Ishikawa (cell line): ENCODE measurements at regions not wholly inside any gene's neighbourhood (a gene's known extent, or its start where the extent isn't known, plus 50 kb on each side); places are given as distances from the start of the nearest gene placed in this dataset.

Experiments
- CEBPB ChIP-seq: IDR thresholded peaks from 2 replicates; pipeline ENCODE4 v1.6.1; 2012
- CREB1 ChIP-seq: IDR thresholded peaks from 2 replicates; pipeline ENCODE4 v1.6.1; 2012; ENCODE audit warnings: low read depth
- EGR1 ChIP-seq: IDR thresholded peaks from 2 replicates; pipeline ENCODE4 v1.6.1; 2012
- EP300 ChIP-seq: IDR thresholded peaks from 2 replicates; pipeline ENCODE4 v1.6.1; 2012; ENCODE audit warnings: borderline replicate concordance
- FOXM1 ChIP-seq: IDR thresholded peaks from 2 replicates; pipeline ENCODE4 v1.6.1; 2012; ENCODE audit warnings: low read depth, borderline replicate concordance
- NFIC ChIP-seq: IDR thresholded peaks from 2 replicates; pipeline ENCODE4 v1.6.1; 2012
- RAD21 ChIP-seq: IDR thresholded peaks from 2 replicates; pipeline ENCODE4 v1.6.1; 2012; ENCODE audit warnings: low read depth
- REST ChIP-seq: IDR thresholded peaks from 2 replicates; pipeline ENCODE4 v1.6.1; 2012; ENCODE audit warnings: low read depth, mild to moderate bottlenecking
- TAF1 ChIP-seq: IDR thresholded peaks from 2 replicates; pipeline ENCODE4 v1.6.1; 2012; ENCODE audit warnings: low read depth, mild to moderate bottlenecking
- TCF12 ChIP-seq: IDR thresholded peaks from 2 replicates; pipeline ENCODE4 v1.6.1; 2012; ENCODE audit warnings: low read depth
- TEAD4 ChIP-seq: IDR thresholded peaks from 2 replicates; pipeline ENCODE4 v1.6.1; 2012
- USF1 ChIP-seq: IDR thresholded peaks from 2 replicates; pipeline ENCODE4 v1.6.1; 2012
- YY1 ChIP-seq: IDR thresholded peaks from 2 replicates; pipeline ENCODE4 v1.6.1; 2012; ENCODE audit warnings: low read depth
- ZBTB7A ChIP-seq: IDR thresholded peaks from 2 replicates; pipeline ENCODE4 v1.6.1; 2012; ENCODE audit warnings: low read depth
- TF ChIP-seq, protein P1 (sequence below): IDR thresholded peaks from 2 replicates; pipeline ENCODE4 v1.6.1; 2012

GRCh38 chr2:215769246-215769645 is 244.1 kb downstream of the MREG start:
- no peak for TF ChIP-seq FOXM1
- TF ChIP-seq, protein P1, sequence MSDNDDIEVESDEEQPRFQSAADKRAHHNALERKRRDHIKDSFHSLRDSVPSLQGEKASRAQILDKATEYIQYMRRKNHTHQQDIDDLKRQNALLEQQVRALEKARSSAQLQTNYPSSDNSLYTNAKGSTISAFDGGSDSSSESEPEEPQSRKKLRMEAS, result no peak
- no peak for TF ChIP-seq EGR1
- no peak for TF ChIP-seq REST
- TF ChIP-seq YY1, result no peak
- no peak for TF ChIP-seq ZBTB7A
- no peak for TF ChIP-seq NFIC
- no peak for TF ChIP-seq EP300
- no peak for TF ChIP-seq RAD21
- TF ChIP-seq TCF12, result no peak
- no peak for TF ChIP-seq CREB1
- no peak for TF ChIP-seq TEAD4

DNA sequence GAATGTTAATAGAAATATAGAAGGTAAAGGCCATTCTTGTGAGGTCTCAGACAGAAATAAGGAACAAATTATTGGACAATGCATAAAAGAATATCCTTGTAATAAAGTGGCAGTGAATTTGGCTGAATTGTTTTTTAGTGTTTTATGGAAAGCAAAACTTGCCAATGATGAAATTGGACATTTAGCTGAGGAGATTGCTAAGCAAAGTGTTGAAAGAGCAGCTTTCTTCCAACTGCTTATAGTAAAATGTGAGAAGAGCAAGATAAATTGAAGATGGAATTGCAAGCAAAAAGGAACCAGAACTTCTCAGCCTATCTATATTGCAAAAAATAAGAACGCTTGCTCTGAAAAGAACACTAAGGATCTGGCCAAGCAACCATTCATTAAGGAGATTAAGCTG is 245.7 kb downstream of the MREG start:
- TF ChIP-seq TAF1 (no peak), TCF12 (no peak)

GRCh38 chr2:215765729-215766360 is 247.5 kb downstream of the MREG start:
- TF ChIP-seq RAD21 (no peak), TAF1 (no peak), YY1 (no peak), CEBPB (no peak), EP300 (no peak), USF1 (no peak), NFIC (no peak), CREB1 (no peak), REST (no peak), TCF12 (no peak), FOXM1 (no peak), EGR1 (no peak), TEAD4 (no peak), ZBTB7A (no peak)
- TF ChIP-seq, protein P1, result no peak

DNA sequence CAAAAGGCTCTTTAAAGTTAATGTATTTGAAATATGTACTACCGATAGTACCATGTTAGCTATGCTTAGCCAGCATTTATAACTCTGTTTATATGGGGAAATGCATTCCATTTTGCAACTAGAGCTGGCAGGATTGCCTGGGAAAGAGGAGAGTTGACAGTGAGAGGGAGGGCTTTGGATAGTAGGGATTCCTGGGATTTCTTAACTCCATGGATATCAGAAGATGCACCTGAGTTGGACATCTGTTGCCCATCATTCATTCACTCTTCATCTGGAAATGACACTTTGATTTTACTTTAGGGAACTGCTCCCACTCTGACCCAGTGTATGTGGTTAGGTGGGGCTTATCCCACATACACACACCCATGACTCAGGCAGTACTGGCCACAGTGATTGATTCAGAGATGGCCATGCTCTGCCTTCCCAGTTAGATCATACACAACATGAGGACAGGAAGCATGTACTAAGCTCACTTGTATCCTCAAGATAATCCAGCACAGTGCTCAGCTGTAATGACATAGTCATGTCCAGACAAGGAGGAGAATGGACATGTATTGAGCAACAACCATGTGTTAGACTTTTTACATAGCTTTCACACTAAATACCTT is 248.8 kb downstream of the MREG start:
- TF ChIP-seq, protein P1, result no peak
- no peak for TF ChIP-seq TCF12
- TF ChIP-seq TEAD4, result no peak
- no peak for TF ChIP-seq TAF1

DNA sequence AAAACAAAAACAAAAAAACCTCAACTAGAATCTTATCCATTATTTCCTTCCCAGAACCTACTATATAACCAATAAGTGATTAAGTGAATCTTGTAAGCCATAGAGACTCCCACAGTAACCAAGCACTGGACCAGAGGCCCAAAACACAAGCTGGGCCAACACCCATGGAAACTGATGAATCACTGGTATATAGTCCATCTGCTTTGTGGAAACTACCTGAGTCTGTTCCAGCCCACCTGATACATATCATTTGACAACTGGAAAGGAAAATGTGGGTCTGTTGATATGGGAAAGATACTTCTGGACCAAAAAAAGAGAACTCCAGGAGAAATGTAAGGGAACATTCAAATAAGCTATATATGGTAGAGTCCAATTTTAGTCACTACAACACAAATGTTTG is 252.8 kb downstream of the MREG start:
- TF ChIP-seq TEAD4, result no peak

- TF ChIP-seq, protein P1, result no peak
- TF ChIP-seq EGR1, result no peak
- no peak for TF ChIP-seq EP300
- no peak for TF ChIP-seq FOXM1
- TF ChIP-seq TCF12, result no peak
- no peak for TF ChIP-seq RAD21
- no peak for TF ChIP-seq TEAD4
- TF ChIP-seq CREB1, result no peak
- TF ChIP-seq USF1, result no peak
- TF ChIP-seq ZBTB7A, result no peak
- TF ChIP-seq CEBPB, result no peak
Measured at GRCh38 chr2:215760091-215760490, 253.3 kb downstream of the MREG start.
